Endodermal cell (in vitro differentiated cells): ENCODE measurements at regions not wholly inside any gene's neighbourhood (a gene's known extent, or its start where the extent isn't known, plus 50 kb on each side); places are given as distances from the start of the nearest gene placed in this dataset.
A peak's percentile ranks its signal among the peaks of the same experiment; 100 is the strongest.

Source experiments
- DNase-seq: peaks from one replicate; pipeline ENCODE4 v3.0.0-alpha.2; 2017
- H3K27ac ChIP-seq: 2 replicates; pipeline ENCODE4 v1.5.1; 2013; ENCODE audit warnings: mild to moderate bottlenecking, low read depth, low read length, moderate library complexity
- H3K27me3 ChIP-seq: 2 replicates; pipeline ENCODE4 v1.6.1; 2013; ENCODE audit warnings: mild to moderate bottlenecking, low read length, moderate library complexity; ENCODE audit not compliant: insufficient read depth, control insufficient read depth, poor library complexity, severe bottlenecking
- H3K36me3 ChIP-seq: 2 replicates; pipeline ENCODE4 v1.7.0; 2013; ENCODE audit warnings: mild to moderate bottlenecking, low read length, moderate library complexity; ENCODE audit not compliant: control insufficient read depth, insufficient read depth
- H3K4me1 ChIP-seq: one replicate; pipeline ENCODE4 v1.7.0; 2013; ENCODE audit warnings: low read length; ENCODE audit not compliant: control insufficient read depth, insufficient read depth
- H3K4me3 ChIP-seq: 2 replicates; pipeline ENCODE4 v1.5.1; 2013; ENCODE audit warnings: mild to moderate bottlenecking, low read length, moderate library complexity
- H3K9ac ChIP-seq: 2 replicates; pipeline ENCODE4 v1.6.1; 2013; ENCODE audit warnings: mild to moderate bottlenecking, low read length, moderate library complexity; ENCODE audit not compliant: poor library complexity, severe bottlenecking; ENCODE audit errors: extremely low read depth
- H3K9me3 ChIP-seq: 2 replicates; pipeline ENCODE4 v1.6.1; 2013; ENCODE audit warnings: mild to moderate bottlenecking, low read length, moderate library complexity; ENCODE audit not compliant: control insufficient read depth
- H3K27ac Mint-ChIP-seq: 2 replicates; pipeline ENCODE4 v1.8.0; 2020; ENCODE audit warnings: mixed read lengths
- H3K27me3 Mint-ChIP-seq: 2 replicates; pipeline ENCODE4 v1.8.0; 2021; ENCODE audit warnings: mild to moderate bottlenecking, mixed read lengths; ENCODE audit not compliant: insufficient read depth
- H3K36me3 Mint-ChIP-seq: 2 replicates; pipeline ENCODE4 v1.8.0; 2020; ENCODE audit warnings: low read depth, mixed read lengths
- H3K4me1 Mint-ChIP-seq: 2 replicates; pipeline ENCODE4 v1.8.0; 2020; ENCODE audit warnings: mixed read lengths
- H3K4me3 Mint-ChIP-seq: 2 replicates; pipeline ENCODE4 v1.8.0; 2020; ENCODE audit warnings: mild to moderate bottlenecking, moderate library complexity, mixed read lengths
- H3K9me3 Mint-ChIP-seq: 2 replicates; pipeline ENCODE4 v1.8.0; 2020; ENCODE audit warnings: mild to moderate bottlenecking, mixed read lengths
- CTCF ChIP-seq: fragments of 200-600 bp; sonication (generic); conservative IDR thresholded peaks from 2 replicates; pipeline ENCODE4 v1.5.0; 2021; ENCODE audit warnings: antibody characterized with exemption, mild to moderate bottlenecking
- WGBS, 2 experiments: methylation state at CpG; one replicate each; pipeline versions ENCODE4 v1.1.5 to v1.1.7; 2013; ENCODE audit warnings: missing lambda C conversion rate in 2 of 2, mixed read lengths in 1 of 2; ENCODE audit not compliant: insufficient coverage in 1 of 2, insufficient read length in 1 of 2; 5-methylcytosine and 5-hydroxymethylcytosine counted together

GRCh38 chr1:74853756-74854155, 120.8 kb downstream of the TYW3 start:
- TF ChIP-seq CTCF = no peak
- H3K27me3 ChIP-seq = no peaks in the 10 kb centered on the region
- H3K27ac Mint-ChIP-seq = no peak overlapping the region
- no peaks in the 10 kb centered on the region for H3K27me3 Mint-ChIP-seq
- no peaks in the 10 kb centered on the region for H3K36me3 Mint-ChIP-seq
- no peaks in the 10 kb centered on the region for H3K9me3 ChIP-seq
- H3K4me3 ChIP-seq = no peak overlapping the region
- no peaks in the 10 kb centered on the region for H3K9me3 Mint-ChIP-seq
- 80 to 89% methylated on average over 1 to 3 of the region's 3 CpGs for WGBS, 2 experiments
- no peaks in the 10 kb centered on the region for H3K36me3 ChIP-seq
- H3K9ac ChIP-seq = no peak overlapping the region
- no peak for DNase-seq
- H3K4me3 Mint-ChIP-seq = no peak overlapping the region
- H3K27ac ChIP-seq = no peak overlapping the region
- no peaks in the 10 kb centered on the region for H3K4me1 ChIP-seq
- peaks cover 3% of the 10 kb centered on the region for H3K4me1 Mint-ChIP-seq

GRCh38 chr1:74856174-74856573, 123.2 kb downstream of the TYW3 start:
- H3K4me3 Mint-ChIP-seq = no peak overlapping the region
- peaks cover 3% of the 10 kb centered on the region for H3K4me1 Mint-ChIP-seq
- H3K4me1 ChIP-seq = no peaks in the 10 kb centered on the region
- no peaks in the 10 kb centered on the region for H3K27me3 Mint-ChIP-seq
- no peaks in the 10 kb centered on the region for H3K9me3 Mint-ChIP-seq
- H3K9me3 ChIP-seq = no peaks in the 10 kb centered on the region
- no peaks in the 10 kb centered on the region for H3K36me3 Mint-ChIP-seq
- no peak overlapping the region for H3K27ac Mint-ChIP-seq
- H3K36me3 ChIP-seq = no peaks in the 10 kb centered on the region
- H3K27ac ChIP-seq = no peak overlapping the region
- H3K27me3 ChIP-seq = no peaks in the 10 kb centered on the region
- 72 to 78% methylated on average over 1 of the region's 1 CpG for WGBS, 2 experiments
- no peak overlapping the region for H3K4me3 ChIP-seq
- no peak overlapping the region for H3K9ac ChIP-seq
- no peak for TF ChIP-seq CTCF
- DNase-seq = no peak

- H3K4me3 ChIP-seq = no peak overlapping the region
- Mint-ChIP-seq H3K27me3 (no peaks in the 10 kb centered on the region), H3K9me3 (no peaks in the 10 kb centered on the region), H3K4me1 (peaks cover 3% of the 10 kb centered on the region), H3K36me3 (no peaks in the 10 kb centered on the region), H3K4me3 (no peak overlapping the region), H3K27ac (no peak overlapping the region)
- H3K36me3 ChIP-seq = no peaks in the 10 kb centered on the region
- WGBS, 2 experiments = 92 to 100% methylated on average over 1 to 6 of the region's 6 CpGs
- H3K27ac ChIP-seq = no peak overlapping the region
- no peak overlapping the region for H3K9ac ChIP-seq
- no peak for DNase-seq
- H3K9me3 ChIP-seq = no peaks in the 10 kb centered on the region
- H3K4me1 ChIP-seq = no peaks in the 10 kb centered on the region
- H3K27me3 ChIP-seq = no peaks in the 10 kb centered on the region
- peak; percentile 21 for TF ChIP-seq CTCF
Observed at GRCh38 chr1:74857676-74858075, 124.7 kb downstream of the TYW3 start.
